Left renal pelvis (tissue), 4 donors: ENCODE measurements at regions not wholly inside any gene's neighbourhood (a gene's known extent, or its start where the extent isn't known, plus 50 kb on each side); places are given as distances from the start of the nearest gene placed in this dataset.
A peak's percentile ranks its signal among the peaks of the same experiment; 100 is the strongest.
"Not testable (repeated sequence)": the region's sequence is repeated elsewhere in the genome, so short reads cannot be mapped to it uniquely, and the experiment has no call there.

Source experiments
- DNase-seq, 4 donors: peaks; one replicate each; pipeline ENCODE4 v3.0.0-alpha.2; 2013; ENCODE audit warnings: low read depth in 4 of 4, low spot score in 3 of 4

DNA sequence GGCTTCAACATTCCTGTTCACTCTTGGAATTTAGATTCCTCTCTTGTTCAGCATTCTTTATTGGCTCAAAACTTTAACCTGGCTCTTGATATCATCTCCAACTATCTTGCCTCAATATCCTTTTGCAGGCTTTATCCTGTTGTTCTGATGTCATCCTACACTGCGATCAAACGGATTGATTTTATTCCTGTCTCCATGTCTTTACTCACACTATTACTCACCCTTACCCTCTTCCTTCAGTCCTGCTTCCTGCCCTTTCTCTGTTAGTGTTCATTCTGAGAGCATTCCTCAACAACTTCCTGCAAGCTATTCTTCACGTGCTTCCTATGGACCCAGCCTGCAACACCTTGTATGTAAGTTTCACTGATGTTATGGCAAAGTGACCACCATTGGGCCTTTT is 264.7 kb downstream of the RNF152 start:
- no peak for DNase-seq

- DNase-seq, result not testable (repeated sequence)
Observed at GRCh38 chr18:61624631-61625030, 268.2 kb downstream of the RNF152 start.

DNA sequence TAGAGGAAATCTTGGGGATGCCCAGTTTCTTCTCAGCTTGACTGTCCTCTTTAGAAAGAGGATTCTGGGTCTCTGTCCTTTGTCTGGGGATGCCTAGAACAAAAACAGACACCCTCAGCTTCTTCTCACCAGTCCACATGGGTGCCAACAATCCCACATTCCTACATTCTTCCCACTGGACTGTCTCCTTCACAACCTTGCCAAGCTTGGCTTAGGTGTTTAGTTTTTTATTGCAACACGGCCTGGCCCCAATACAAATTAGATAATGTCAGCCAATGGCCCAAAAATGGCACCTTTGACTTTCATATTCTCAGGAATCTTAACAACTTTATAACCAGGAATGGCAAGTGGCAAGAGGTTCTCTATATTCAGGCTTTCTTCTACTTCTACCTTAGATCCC is 273.0 kb downstream of the RNF152 start:
- no peak for DNase-seq

DNA sequence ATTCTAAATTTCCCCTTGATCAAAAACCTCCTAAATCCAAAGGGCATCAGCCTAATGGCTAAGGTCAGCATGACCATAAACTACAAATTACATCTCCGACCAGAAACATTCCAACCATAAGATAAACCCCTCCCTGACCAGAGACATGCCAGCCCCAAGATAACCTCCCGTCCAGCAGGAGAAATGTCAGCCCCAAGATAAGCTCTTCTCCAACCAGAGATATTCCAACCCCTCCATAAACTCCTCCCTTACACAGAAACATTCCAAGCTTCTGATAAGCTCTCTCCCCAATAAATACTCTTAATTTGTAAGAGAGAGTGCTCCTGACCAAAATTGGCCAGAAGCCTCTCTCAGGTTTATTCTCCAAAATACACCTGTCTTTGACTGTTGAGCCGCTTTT is 274.0 kb downstream of the RNF152 start:
- no peak for DNase-seq

DNA sequence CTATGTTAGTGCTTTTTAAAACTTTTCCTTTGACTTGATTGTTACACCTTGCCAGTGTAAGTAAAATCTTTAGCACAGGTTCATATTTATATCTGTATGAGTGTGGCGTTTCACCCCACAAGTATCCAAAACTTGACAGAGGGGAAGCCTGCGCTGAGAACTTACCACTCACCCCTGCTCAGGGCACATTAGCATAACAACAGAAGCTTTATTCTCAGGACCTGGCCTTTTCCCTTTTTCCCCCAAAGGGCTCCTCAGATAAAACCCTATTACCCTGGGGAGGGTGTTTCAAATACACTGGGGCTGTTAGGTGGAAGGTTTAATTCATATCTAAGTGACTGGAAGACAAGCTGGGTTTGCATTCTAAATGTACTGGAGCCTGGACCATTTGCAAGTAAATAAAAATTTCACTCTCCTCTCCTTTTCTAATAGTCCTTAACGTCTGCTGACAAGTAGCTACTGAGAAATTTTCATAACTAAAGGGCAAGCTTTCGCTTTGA is 276.6 kb downstream of the RNF152 start:
- DNase-seq, result no peak

GRCh38 chr18:61612517-61612916 is 279.3 kb downstream of the CDH20 start:
- no peak for DNase-seq

DNA sequence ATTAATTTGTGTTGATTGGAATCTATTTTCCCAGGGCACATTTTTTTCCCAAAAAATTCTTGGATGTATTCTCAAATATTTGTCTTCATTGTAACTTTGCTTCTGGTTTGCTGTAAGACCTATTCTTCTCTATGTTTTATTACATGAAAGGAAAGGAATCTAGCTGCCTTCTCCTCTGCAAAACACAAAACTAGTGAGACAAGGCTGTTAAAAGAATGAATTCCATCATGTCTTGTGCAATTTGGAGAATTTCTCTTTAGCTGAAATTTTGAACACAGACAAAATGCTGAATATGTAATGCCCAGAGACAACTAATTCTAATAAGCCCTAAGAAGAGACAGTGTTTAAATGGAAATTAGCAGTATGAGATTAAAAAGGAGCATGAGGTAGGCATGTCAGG is 275.9 kb downstream of the CDH20 start:
- DNase-seq, result no peak

DNA sequence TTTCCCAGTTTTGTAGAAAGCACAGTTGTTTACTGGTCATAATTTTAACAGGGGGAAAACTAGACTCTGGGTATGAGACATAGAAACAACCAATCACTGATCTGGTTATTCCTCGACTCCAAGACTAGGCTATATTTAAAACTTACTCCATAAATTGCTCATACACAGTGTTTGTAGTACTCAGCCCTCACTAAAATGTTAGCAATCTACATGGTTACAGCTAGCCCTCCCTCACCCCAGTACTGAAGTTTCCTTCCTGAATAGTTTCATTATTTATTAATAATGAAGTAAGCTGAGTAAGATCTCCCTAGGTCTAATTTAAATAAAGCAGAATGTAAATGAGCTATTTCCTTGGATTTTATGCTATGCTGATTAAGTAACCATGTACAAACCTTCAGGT is 275.1 kb downstream of the CDH20 start:
- DNase-seq, result no peak

DNA sequence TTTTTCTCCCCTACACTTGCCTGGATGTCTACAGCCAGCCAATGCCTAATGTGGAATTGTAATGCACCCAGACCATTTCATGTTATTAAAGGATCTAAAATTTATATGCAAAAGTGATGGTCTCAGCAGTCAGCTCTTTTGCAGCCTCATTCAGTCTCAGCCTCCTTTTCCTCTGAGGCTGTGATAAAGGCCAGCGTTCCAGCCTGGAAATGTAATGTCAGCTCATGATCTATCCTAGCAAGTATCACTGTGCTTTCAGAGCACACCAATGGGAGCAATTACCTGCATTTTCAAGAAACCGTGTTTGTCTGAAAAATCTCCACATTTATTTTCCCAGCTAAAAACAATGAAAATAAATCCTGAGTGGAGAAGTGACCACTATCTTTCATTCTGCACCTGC is 274.6 kb downstream of the CDH20 start:
- DNase-seq, result no peak

GRCh38 chr18:61606759-61607158 is 273.5 kb downstream of the CDH20 start:
- DNase-seq, result peak in 2 of 4 donors; percentile 16 to 22

DNA sequence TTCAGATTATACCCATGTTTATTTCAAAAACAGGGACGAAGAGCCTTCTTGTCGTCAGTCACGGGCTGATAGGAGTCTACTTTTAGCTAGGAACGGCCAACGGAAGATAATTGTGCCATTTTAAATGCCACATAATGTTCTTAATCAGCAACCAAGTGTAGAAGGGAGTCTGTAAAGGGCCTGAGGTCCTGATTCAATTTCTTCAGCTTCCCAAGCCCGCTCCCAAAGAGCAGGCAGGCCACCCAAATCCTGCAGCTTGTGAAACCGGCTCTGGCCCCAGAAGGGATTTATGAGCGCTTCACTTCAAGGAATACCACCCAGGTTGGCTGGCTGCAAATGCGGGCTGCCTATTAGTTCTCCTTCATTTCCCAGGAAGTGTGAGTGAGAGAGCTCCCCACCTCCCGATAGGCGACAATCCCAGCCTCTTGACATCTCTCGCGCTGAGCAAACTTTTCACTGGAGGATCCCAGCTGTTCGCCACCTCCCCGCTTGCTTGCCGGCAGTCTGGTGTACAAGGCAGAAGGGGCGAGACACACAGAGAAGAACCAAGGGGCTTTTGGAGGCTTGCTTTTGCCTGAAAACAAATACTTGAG is 272.9 kb downstream of the CDH20 start:
- DNase-seq, result peak in 2 of 4 donors; percentile 31 to 36

- DNase-seq, result no peak
Observed at GRCh38 chr18:61605376-61606067, 272.3 kb downstream of the CDH20 start.
